ENCODE measurements at regions not wholly inside any gene's neighbourhood (a gene's known extent, or its start where the extent isn't known, plus 50 kb on each side); places are given as distances from the start of the nearest gene placed in this dataset.

- no CpG with 5 or more reads among the region's 2 CpGs for WGBS (ENCODE audit: insufficient coverage, insufficient read length)
- H3K36me3 ChIP-seq (ENCODE audit: control insufficient read depth, insufficient read depth, low read length) = no peaks in the 10 kb centered on the region
- H3K27me3 ChIP-seq (ENCODE audit: control insufficient read depth, insufficient read depth, low read length) = no peaks in the 10 kb centered on the region
Observed at GRCh38 chr11:29017941-29018340, 909.8 kb downstream of the METTL15 start.

GRCh38 chr11:29012507-29012906, 904.3 kb downstream of the METTL15 start:
- Histone ChIP-seq H3K27ac (ENCODE audit: low read length) (no peak overlapping the region), H3K36me3 (ENCODE audit: control insufficient read depth, insufficient read depth, low read length) (no peaks in the 10 kb centered on the region), H3K4me1 (ENCODE audit: control insufficient read depth, insufficient read depth, low read length) (no peaks in the 10 kb centered on the region), H3K9me3 (ENCODE audit: control insufficient read depth, insufficient read depth, low read length) (no peaks in the 10 kb centered on the region), H3K27me3 (ENCODE audit: control insufficient read depth, insufficient read depth, low read length) (no peaks in the 10 kb centered on the region), H3K4me3 (ENCODE audit: low read length) (no peak overlapping the region)
- WGBS (ENCODE audit: insufficient coverage, insufficient read length) = no CpG with 5 or more reads among the region's 2 CpGs
- no peak for DNase-seq (ENCODE audit: low read depth, low spot score)

More at GRCh38 chr11:29017941-29018340, 909.8 kb downstream of the METTL15 start:
- Histone ChIP-seq H3K4me1 (ENCODE audit: control insufficient read depth, insufficient read depth, low read length) (no peaks in the 10 kb centered on the region), H3K27ac (ENCODE audit: low read length) (no peak overlapping the region), H3K9me3 (ENCODE audit: control insufficient read depth, insufficient read depth, low read length) (no peaks in the 10 kb centered on the region), H3K4me3 (ENCODE audit: low read length) (no peak overlapping the region)
- DNase-seq (ENCODE audit: low read depth, low spot score) = no peak

GRCh38 chr11:29009426-29009825, 901.2 kb downstream of the METTL15 start:
- DNase-seq (ENCODE audit: low read depth, low spot score) = no peak
- Histone ChIP-seq H3K9me3 (ENCODE audit: control insufficient read depth, insufficient read depth, low read length) (no peaks in the 10 kb centered on the region), H3K27me3 (ENCODE audit: control insufficient read depth, insufficient read depth, low read length) (no peaks in the 10 kb centered on the region), H3K36me3 (ENCODE audit: control insufficient read depth, insufficient read depth, low read length) (no peaks in the 10 kb centered on the region), H3K27ac (ENCODE audit: low read length) (no peak overlapping the region), H3K4me1 (ENCODE audit: control insufficient read depth, insufficient read depth, low read length) (no peaks in the 10 kb centered on the region), H3K4me3 (ENCODE audit: low read length) (no peak overlapping the region)

GRCh38 chr11:29008481-29008880, 900.3 kb downstream of the METTL15 start:
- DNase-seq (ENCODE audit: low read depth, low spot score) = no peak
- Histone ChIP-seq H3K9me3 (ENCODE audit: control insufficient read depth, insufficient read depth, low read length) (no peaks in the 10 kb centered on the region), H3K36me3 (ENCODE audit: control insufficient read depth, insufficient read depth, low read length) (no peaks in the 10 kb centered on the region), H3K4me3 (ENCODE audit: low read length) (no peak overlapping the region), H3K27me3 (ENCODE audit: control insufficient read depth, insufficient read depth, low read length) (no peaks in the 10 kb centered on the region), H3K27ac (ENCODE audit: low read length) (no peak overlapping the region), H3K4me1 (ENCODE audit: control insufficient read depth, insufficient read depth, low read length) (no peaks in the 10 kb centered on the region)

GRCh38 chr11:29006668-29007067, 898.5 kb downstream of the METTL15 start:
- Histone ChIP-seq H3K36me3 (ENCODE audit: control insufficient read depth, insufficient read depth, low read length) (no peaks in the 10 kb centered on the region), H3K4me3 (ENCODE audit: low read length) (no peak overlapping the region), H3K27ac (ENCODE audit: low read length) (no peak overlapping the region), H3K4me1 (ENCODE audit: control insufficient read depth, insufficient read depth, low read length) (no peaks in the 10 kb centered on the region), H3K27me3 (ENCODE audit: control insufficient read depth, insufficient read depth, low read length) (no peaks in the 10 kb centered on the region), H3K9me3 (ENCODE audit: control insufficient read depth, insufficient read depth, low read length) (no peaks in the 10 kb centered on the region)
- no peak for DNase-seq (ENCODE audit: low read depth, low spot score)
- no CpG with 5 or more reads among the region's 3 CpGs for WGBS (ENCODE audit: insufficient coverage, insufficient read length)

- H3K4me3 ChIP-seq (ENCODE audit: low read length) = no peak overlapping the region
- no peak overlapping the region for H3K27ac ChIP-seq (ENCODE audit: low read length)
- no peaks in the 10 kb centered on the region for H3K27me3 ChIP-seq (ENCODE audit: control insufficient read depth, insufficient read depth, low read length)
- no peaks in the 10 kb centered on the region for H3K4me1 ChIP-seq (ENCODE audit: control insufficient read depth, insufficient read depth, low read length)
- no peaks in the 10 kb centered on the region for H3K36me3 ChIP-seq (ENCODE audit: control insufficient read depth, insufficient read depth, low read length)
- no CpG with 5 or more reads among the region's 4 CpGs for WGBS (ENCODE audit: insufficient coverage, insufficient read length)
- DNase-seq (ENCODE audit: low read depth, low spot score) = peak; percentile 4
- no peaks in the 10 kb centered on the region for H3K9me3 ChIP-seq (ENCODE audit: control insufficient read depth, insufficient read depth, low read length)
Observed at GRCh38 chr11:29005401-29005980, 897.3 kb downstream of the METTL15 start.

- H3K27me3 ChIP-seq (ENCODE audit: control insufficient read depth, insufficient read depth, low read length) = no peaks in the 10 kb centered on the region
- H3K4me1 ChIP-seq (ENCODE audit: control insufficient read depth, insufficient read depth, low read length) = no peaks in the 10 kb centered on the region
- H3K27ac ChIP-seq (ENCODE audit: low read length) = no peak overlapping the region
- no peak for DNase-seq (ENCODE audit: low read depth, low spot score)
- H3K4me3 ChIP-seq (ENCODE audit: low read length) = no peak overlapping the region
- no peaks in the 10 kb centered on the region for H3K36me3 ChIP-seq (ENCODE audit: control insufficient read depth, insufficient read depth, low read length)
- H3K9me3 ChIP-seq (ENCODE audit: control insufficient read depth, insufficient read depth, low read length) = no peaks in the 10 kb centered on the region
- WGBS (ENCODE audit: insufficient coverage, insufficient read length) = no CpG with 5 or more reads among the region's 3 CpGs
Observed at GRCh38 chr11:29002816-29003215, 894.6 kb downstream of the METTL15 start.

- H3K27ac ChIP-seq (ENCODE audit: low read length) = no peak overlapping the region
- no peaks in the 10 kb centered on the region for H3K36me3 ChIP-seq (ENCODE audit: control insufficient read depth, insufficient read depth, low read length)
- H3K27me3 ChIP-seq (ENCODE audit: control insufficient read depth, insufficient read depth, low read length) = no peaks in the 10 kb centered on the region
- DNase-seq (ENCODE audit: low read depth, low spot score) = no peak
- H3K9me3 ChIP-seq (ENCODE audit: control insufficient read depth, insufficient read depth, low read length) = no peaks in the 10 kb centered on the region
- WGBS (ENCODE audit: insufficient coverage, insufficient read length) = no CpG with 5 or more reads among the region's 1 CpG
- H3K4me3 ChIP-seq (ENCODE audit: low read length) = no peak overlapping the region
- no peaks in the 10 kb centered on the region for H3K4me1 ChIP-seq (ENCODE audit: control insufficient read depth, insufficient read depth, low read length)
Observed at GRCh38 chr11:28999620-29000019, 891.4 kb downstream of the METTL15 start.

- Histone ChIP-seq H3K27me3 (ENCODE audit: control insufficient read depth, insufficient read depth, low read length) (no peaks in the 10 kb centered on the region), H3K9me3 (ENCODE audit: control insufficient read depth, insufficient read depth, low read length) (no peaks in the 10 kb centered on the region), H3K4me3 (ENCODE audit: low read length) (no peak overlapping the region), H3K27ac (ENCODE audit: low read length) (no peak overlapping the region), H3K4me1 (ENCODE audit: control insufficient read depth, insufficient read depth, low read length) (no peaks in the 10 kb centered on the region), H3K36me3 (ENCODE audit: control insufficient read depth, insufficient read depth, low read length) (no peaks in the 10 kb centered on the region)
- no CpG with 5 or more reads among the region's 2 CpGs for WGBS (ENCODE audit: insufficient coverage, insufficient read length)
- DNase-seq (ENCODE audit: low read depth, low spot score) = no peak
Observed at GRCh38 chr11:28992996-28993395, 884.8 kb downstream of the METTL15 start.

- Histone ChIP-seq H3K4me3 (ENCODE audit: low read length) (no peak overlapping the region), H3K36me3 (ENCODE audit: control insufficient read depth, insufficient read depth, low read length) (no peaks in the 10 kb centered on the region), H3K9me3 (ENCODE audit: control insufficient read depth, insufficient read depth, low read length) (no peaks in the 10 kb centered on the region), H3K4me1 (ENCODE audit: control insufficient read depth, insufficient read depth, low read length) (no peaks in the 10 kb centered on the region), H3K27ac (ENCODE audit: low read length) (no peak overlapping the region), H3K27me3 (ENCODE audit: control insufficient read depth, insufficient read depth, low read length) (no peaks in the 10 kb centered on the region)
- DNase-seq (ENCODE audit: low read depth, low spot score) = no peak
- no CpG with 5 or more reads among the region's 4 CpGs for WGBS (ENCODE audit: insufficient coverage, insufficient read length)
Observed at GRCh38 chr11:28984231-28984630, 876.0 kb downstream of the METTL15 start.

- no CpG with 5 or more reads among the region's 3 CpGs for WGBS (ENCODE audit: insufficient coverage, insufficient read length)
Observed at GRCh38 chr11:28983780-28984179, 875.6 kb downstream of the METTL15 start.

More at GRCh38 chr11:28983780-28984179, 875.6 kb downstream of the METTL15 start:
- DNase-seq (ENCODE audit: low read depth, low spot score) = no peak
- Histone ChIP-seq H3K4me3 (ENCODE audit: low read length) (no peak overlapping the region), H3K27me3 (ENCODE audit: control insufficient read depth, insufficient read depth, low read length) (no peaks in the 10 kb centered on the region), H3K9me3 (ENCODE audit: control insufficient read depth, insufficient read depth, low read length) (no peaks in the 10 kb centered on the region), H3K36me3 (ENCODE audit: control insufficient read depth, insufficient read depth, low read length) (no peaks in the 10 kb centered on the region), H3K27ac (ENCODE audit: low read length) (no peak overlapping the region), H3K4me1 (ENCODE audit: control insufficient read depth, insufficient read depth, low read length) (no peaks in the 10 kb centered on the region)
